SIG-M5 treated with dmso at 0.1 percent for 504 hours (cell line): ENCODE measurements at regions not wholly inside any gene's neighbourhood (a gene's known extent, or its start where the extent isn't known, plus 50 kb on each side); places are given as distances from the start of the nearest gene placed in this dataset.

Experiments
- DNase-seq: peaks from one replicate; lab custom pipeline; 2025; ENCODE audit not compliant: unreplicated experiment; lab: John Stamatoyannopoulos, UW

GRCh38 chr11:26204839-26205238 lies 127.1 kb upstream of the ANO3 start:
- DNase-seq = no peak

- DNase-seq = no peak
Measured at GRCh38 chr11:26219183-26220117, 112.5 kb upstream of the ANO3 start.

- DNase-seq = no peak
Measured at GRCh38 chr11:26225646-26226045, 106.3 kb upstream of the ANO3 start.

- peak; percentile 21 for DNase-seq
Measured at GRCh38 chr11:26227301-26227746, 104.6 kb upstream of the ANO3 start.

DNA sequence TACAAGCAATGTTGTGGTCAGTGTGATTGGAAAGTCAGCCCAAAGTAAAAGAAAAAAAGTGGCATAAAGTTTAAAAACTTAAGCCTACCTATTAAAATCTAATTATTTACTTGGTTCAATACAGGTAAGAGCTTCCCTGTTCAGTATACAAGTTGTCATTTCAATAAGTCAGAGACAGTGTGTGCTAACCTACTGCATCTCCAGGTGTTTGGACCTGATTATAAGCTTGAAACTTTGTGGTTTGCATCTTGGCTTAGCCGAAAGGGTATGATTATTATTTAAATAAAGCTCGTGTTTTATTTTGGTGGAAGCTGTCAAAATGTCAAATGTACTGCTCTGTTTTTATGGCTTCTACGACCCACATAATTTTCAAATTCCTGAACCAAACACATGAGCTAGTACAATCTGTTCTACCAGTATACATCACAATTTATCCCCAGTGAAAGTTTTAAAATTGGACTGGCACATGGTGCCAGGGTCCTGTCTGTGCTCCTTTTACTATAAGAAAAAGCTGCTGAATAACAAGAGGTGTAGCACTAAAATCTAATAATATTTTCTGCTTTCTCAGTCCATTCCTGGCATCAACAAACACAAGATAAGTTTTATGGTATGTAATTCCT lies 103.9 kb upstream of the ANO3 start:
- no peak for DNase-seq

- no peak for DNase-seq
Measured at GRCh38 chr11:26228778-26229177, 103.2 kb upstream of the ANO3 start.

GRCh38 chr11:26229257-26229656 lies 102.7 kb upstream of the ANO3 start:
- DNase-seq = no peak

DNA sequence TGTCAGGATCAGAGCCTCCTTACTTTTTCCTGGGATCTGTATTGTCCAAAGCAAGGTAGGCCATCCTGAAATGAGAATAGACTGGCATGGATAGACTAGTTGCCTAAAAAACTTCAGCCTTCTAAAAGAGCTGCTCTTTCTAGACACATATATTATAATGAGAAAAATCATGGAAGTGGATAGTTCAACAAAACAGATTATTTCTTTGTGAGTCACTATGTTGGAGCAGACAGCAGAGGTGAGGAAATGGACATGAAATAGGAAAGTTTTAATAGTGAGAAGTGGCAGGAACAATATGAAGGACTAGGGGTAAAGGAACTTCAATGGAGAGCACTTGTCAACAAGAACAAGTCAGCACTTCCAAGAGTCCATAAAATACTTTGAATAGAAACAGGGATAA lies 101.9 kb upstream of the ANO3 start:
- no peak for DNase-seq

GRCh38 chr11:26231252-26231661 lies 100.7 kb upstream of the ANO3 start:
- no peak for DNase-seq

DNA sequence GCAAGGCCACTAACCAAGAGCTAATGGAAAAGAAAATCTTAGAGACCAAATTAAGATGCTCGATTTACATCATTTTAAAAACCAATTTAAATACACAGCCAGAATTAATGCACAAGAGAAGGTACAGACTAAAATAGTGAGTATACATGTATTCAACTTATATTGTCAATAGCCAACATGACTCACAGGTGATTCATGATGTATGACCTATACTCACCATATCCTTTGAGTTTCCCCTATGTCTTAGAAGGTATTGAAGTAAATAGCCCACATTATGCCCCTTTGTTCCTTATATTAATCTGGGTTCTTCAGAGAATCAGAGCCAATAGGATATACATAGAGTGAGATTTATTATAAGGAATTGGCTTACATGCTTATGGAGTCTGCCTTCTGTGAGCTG lies 97.5 kb upstream of the ANO3 start:
- no peak for DNase-seq

DNA sequence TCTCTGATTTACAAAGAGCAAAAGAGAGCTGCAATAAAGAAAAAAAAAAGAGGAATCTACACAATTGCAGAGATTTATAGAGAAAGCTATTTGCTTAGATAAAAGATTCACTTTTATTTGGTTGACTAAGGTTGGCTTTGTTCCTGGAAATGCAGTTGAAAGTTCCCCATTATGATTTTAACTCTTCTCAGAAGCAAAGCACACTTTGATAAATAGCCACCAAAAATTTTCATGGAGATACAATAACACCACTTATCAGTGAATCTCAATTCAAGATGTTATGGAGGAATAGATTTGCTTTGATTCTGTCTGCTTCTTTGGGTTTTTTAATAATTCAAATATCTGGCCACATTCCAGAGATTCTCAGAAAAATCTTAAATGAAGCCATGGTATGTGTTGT lies 88.5 kb upstream of the ANO3 start:
- DNase-seq = no peak

DNA sequence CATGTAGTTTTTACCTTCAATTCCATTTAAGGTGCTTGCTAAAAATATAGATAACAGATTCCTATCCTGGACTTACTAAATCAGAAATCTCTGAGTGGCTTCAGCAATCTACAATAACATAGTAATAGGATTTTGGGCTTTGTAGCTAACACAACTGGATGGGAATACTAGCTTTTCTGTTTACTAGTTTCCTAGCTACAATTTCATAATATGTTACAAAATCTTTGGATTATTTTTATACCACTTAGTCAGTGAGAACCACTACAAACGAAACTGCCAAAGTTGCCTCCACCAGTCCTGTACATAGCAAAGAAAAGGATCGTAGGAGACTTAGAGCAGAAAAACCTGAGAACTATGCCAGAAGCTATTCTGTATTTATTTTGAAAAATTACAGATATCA lies 87.7 kb upstream of the ANO3 start:
- no peak for DNase-seq

GRCh38 chr11:26245046-26245445 lies 86.9 kb upstream of the ANO3 start:
- DNase-seq = no peak

- no peak for DNase-seq
Measured at GRCh38 chr11:26247340-26247739, 84.6 kb upstream of the ANO3 start.

- no peak for DNase-seq
Measured at GRCh38 chr11:26248661-26249060, 83.3 kb upstream of the ANO3 start.

DNA sequence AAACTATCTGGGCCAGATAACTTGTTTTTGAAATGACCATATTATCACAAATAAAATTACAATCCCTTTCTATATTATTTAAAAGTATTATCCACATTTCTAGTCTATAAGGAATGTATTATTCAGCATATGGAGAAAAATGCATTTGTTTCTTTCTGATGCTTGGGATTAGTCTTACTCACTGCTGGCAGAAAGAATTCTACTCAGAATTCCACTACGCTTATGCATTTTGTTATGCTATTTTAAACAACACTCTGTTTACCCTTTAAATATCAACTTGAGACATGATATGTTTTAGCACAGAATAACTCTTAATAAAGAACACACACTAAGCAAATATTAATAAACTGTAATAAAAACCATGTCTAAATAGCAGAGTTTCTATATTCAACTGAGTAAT lies 77.6 kb upstream of the ANO3 start:
- no peak for DNase-seq

- DNase-seq = no peak
Measured at GRCh38 chr11:26263769-26264168, 68.2 kb upstream of the ANO3 start.

DNA sequence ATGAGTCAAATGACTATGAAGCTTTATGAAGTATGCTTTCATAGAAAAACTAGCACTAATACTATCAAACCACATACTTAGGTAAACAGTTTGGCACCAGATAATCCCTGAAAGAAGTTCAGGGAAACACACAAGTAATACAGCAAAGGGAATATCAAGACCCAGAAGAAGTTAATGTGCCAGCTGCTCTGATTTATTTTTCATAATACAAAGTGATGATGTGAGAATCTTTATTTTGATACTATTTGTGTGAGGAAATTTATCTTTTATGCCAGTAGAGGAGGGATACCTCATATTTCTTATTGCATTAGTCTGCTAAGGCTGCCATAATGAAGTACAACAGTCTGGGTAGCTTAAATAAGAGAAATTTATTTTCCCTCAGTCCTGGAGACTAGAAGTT lies 67.7 kb upstream of the ANO3 start:
- DNase-seq = no peak

DNA sequence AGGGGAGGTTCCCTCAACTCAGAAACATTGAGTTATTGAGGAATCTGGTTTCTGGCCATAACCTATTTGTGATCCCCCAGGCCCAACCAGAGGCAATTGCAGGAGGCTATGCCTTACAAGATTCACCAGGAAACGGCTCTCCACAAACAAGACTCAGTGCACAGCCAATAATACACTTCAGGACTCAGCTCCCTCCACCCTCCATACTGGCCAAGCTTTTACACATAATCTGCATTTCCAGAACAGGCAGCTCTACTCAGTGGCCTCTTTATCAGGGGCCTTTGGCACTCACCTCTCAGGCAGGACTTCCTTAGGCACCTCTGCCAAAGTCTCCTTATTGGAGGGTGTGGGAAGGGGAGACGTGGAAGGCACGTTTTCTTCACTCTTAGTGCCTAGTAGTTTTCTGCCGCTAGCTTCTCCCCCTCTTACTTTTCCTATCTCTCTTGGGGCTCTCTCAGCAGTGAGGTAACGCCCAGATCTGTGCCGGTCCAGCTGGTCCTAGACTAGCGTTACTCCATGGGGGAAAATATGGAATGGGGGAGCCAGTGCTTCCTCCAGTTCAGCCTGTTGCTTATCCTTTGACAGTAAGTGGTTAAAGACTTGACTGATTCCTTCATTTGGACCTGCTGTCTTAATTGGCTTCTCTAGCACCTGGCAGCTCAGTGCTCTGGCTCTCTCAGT lies 62.8 kb upstream of the ANO3 start:
- DNase-seq = no peak

DNA sequence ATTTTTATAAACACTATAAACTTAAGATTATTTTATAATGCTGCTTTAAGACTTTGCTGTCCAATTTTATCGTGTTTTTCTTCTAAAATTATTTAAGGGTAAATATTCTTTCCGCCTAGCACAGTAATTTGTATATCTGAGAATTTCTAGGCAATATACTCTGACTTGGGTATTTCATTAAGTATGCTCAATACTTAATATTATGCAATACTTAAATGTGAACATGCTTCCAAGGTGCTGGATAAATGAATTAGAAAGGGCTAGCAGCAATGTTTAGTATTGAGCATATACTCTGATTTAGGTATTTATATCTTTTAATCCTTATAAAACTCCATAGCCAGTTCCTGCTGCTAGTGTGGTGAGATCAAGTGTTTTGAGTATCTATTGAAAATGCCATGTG lies 60.3 kb upstream of the ANO3 start:
- no peak for DNase-seq

GRCh38 chr11:26276798-26277424 lies 55.0 kb upstream of the ANO3 start:
- peak; percentile 25 for DNase-seq
